Liver (tissue), 7 donors: ENCODE measurements at regions not wholly inside any gene's neighbourhood (a gene's known extent, or its start where the extent isn't known, plus 50 kb on each side); places are given as distances from the start of the nearest gene placed in this dataset.

Experiments
- DNase-seq: peaks from one replicate; pipeline ENCODE4 v3.0.0-alpha.2; 2017; ENCODE audit warnings: low spot score
- H3K27ac ChIP-seq, 2 donors: one replicate each; pipeline ENCODE4 v1.7.0; 2013; ENCODE audit warnings: inconsistent platforms in 2 of 2, low read length in 2 of 2, control low read depth in 1 of 2, low read depth in 1 of 2, mild to moderate bottlenecking in 1 of 2
- H3K27me3 ChIP-seq, 4 donors: one replicate each; pipeline versions ENCODE4 v1.6.1 to v1.7.0; 2013; ENCODE audit warnings: low read length in 3 of 4, inconsistent platforms in 1 of 4, mild to moderate bottlenecking in 1 of 4, moderate library complexity in 1 of 4; ENCODE audit not compliant: control insufficient read depth in 4 of 4, insufficient read depth in 4 of 4
- H3K36me3 ChIP-seq, 4 donors: one replicate each; pipeline versions ENCODE4 v1.6.1 to v1.7.0; 2013; ENCODE audit warnings: low read length in 3 of 4, mild to moderate bottlenecking in 3 of 4, low read depth in 1 of 4, moderate library complexity in 1 of 4; ENCODE audit not compliant: control insufficient read depth in 4 of 4, insufficient read depth in 3 of 4
- H3K4me1 ChIP-seq, 4 donors: one replicate each; pipeline versions ENCODE4 v1.6.1 to v1.7.0; 2013; ENCODE audit warnings: low read length in 3 of 4, mild to moderate bottlenecking in 3 of 4, moderate library complexity in 1 of 4; ENCODE audit not compliant: control insufficient read depth in 4 of 4, insufficient read depth in 4 of 4
- H3K4me3 ChIP-seq, 3 donors: one replicate each; pipeline versions ENCODE4 v1.6.1 to v1.7.0; 2013; ENCODE audit warnings: low read length in 3 of 3, control low read depth in 1 of 3, low read depth in 1 of 3, mild to moderate bottlenecking in 1 of 3
- H3K9ac ChIP-seq, 2 donors: one replicate each; pipeline ENCODE4 v1.7.0; 2013; ENCODE audit warnings: low read length in 2 of 2, mild to moderate bottlenecking in 2 of 2, moderate library complexity in 2 of 2, control low read depth in 1 of 2, low read depth in 1 of 2
- H3K9me3 ChIP-seq, 4 donors: one replicate each; pipeline versions ENCODE4 v1.6.1 to v1.7.0; 2013; ENCODE audit warnings: low read length in 3 of 4; ENCODE audit not compliant: control insufficient read depth in 4 of 4
- EGR1 ChIP-seq, 2 donors: IDR thresholded peaks; 2 replicates each; pipeline ENCODE4 v1.6.1; 2016 to 2018; ENCODE audit warnings: antibody characterized with exemption in 2 of 2, low read depth in 2 of 2
- FOXA1 ChIP-seq: IDR thresholded peaks from 2 replicates; pipeline ENCODE4 v1.6.1; 2016; ENCODE audit warnings: antibody characterized with exemption
- FOXA2 ChIP-seq: IDR thresholded peaks from 2 replicates; pipeline ENCODE4 v1.6.1; 2016; ENCODE audit warnings: antibody characterized with exemption
- GABPA ChIP-seq, 2 donors: IDR thresholded peaks in 1 of 2; conservative IDR thresholded peaks in 1 of 2; 2 replicates each; pipeline ENCODE4 v1.6.1; 2016; ENCODE audit warnings: antibody characterized with exemption in 2 of 2, mild to moderate bottlenecking in 1 of 2, moderate library complexity in 1 of 2
- HNF4A ChIP-seq, 2 donors: conservative IDR thresholded peaks; 2 replicates each; pipeline ENCODE4 v1.6.1; 2016; ENCODE audit warnings: antibody characterized with exemption in 2 of 2, mild to moderate bottlenecking in 2 of 2
- HNF4G ChIP-seq: IDR thresholded peaks from 2 replicates; pipeline ENCODE4 v1.6.1; 2016; ENCODE audit warnings: antibody characterized with exemption
- JUND ChIP-seq, 2 donors: IDR thresholded peaks; 2 replicates each; pipeline ENCODE4 v1.6.1; 2016; ENCODE audit warnings: antibody characterized with exemption in 2 of 2
- MAX ChIP-seq: IDR thresholded peaks from 2 replicates; pipeline ENCODE4 v1.6.1; 2016; ENCODE audit warnings: antibody characterized with exemption
- RAD21 ChIP-seq, 2 donors: IDR thresholded peaks; 2 replicates each; pipeline ENCODE4 v1.6.1; 2016; ENCODE audit warnings: antibody characterized with exemption in 2 of 2, mild to moderate bottlenecking in 2 of 2
- RXRA ChIP-seq, 2 donors: IDR thresholded peaks; 2 replicates each; pipeline ENCODE4 v1.6.1; 2017 to 2018; ENCODE audit warnings: antibody characterized with exemption in 2 of 2, mild to moderate bottlenecking in 1 of 2
- SP1 ChIP-seq: IDR thresholded peaks from 2 replicates; pipeline ENCODE4 v1.6.1; 2018; ENCODE audit warnings: antibody characterized with exemption, mild to moderate bottlenecking
- TAF1 ChIP-seq: conservative IDR thresholded peaks from 2 replicates; pipeline ENCODE4 v1.6.1; 2016; ENCODE audit warnings: antibody characterized with exemption, mild to moderate bottlenecking
- YY1 ChIP-seq: IDR thresholded peaks from 2 replicates; pipeline ENCODE4 v1.6.1; 2016; ENCODE audit warnings: antibody characterized with exemption, mild to moderate bottlenecking
- ZBTB33 ChIP-seq: IDR thresholded peaks from 2 replicates; pipeline ENCODE4 v1.6.1; 2016; ENCODE audit warnings: antibody characterized with exemption
- WGBS: extraction: QIAGEN DNeasy Blood & Tissue Kit; methylation state at CpG from one replicate; pipeline ENCODE4 v1.1.7; 2013; 5-methylcytosine and 5-hydroxymethylcytosine counted together
- TF ChIP-seq, protein P1 (sequence below): IDR thresholded peaks from 2 replicates; pipeline ENCODE4 v1.6.1; 2016; ENCODE audit warnings: antibody characterized with exemption
- TF ChIP-seq, protein P2 (sequence below): IDR thresholded peaks from 2 replicates; pipeline ENCODE4 v1.6.1; 2016; ENCODE audit warnings: antibody characterized with exemption, mild to moderate bottlenecking
- donor health status: healthy.
- donor health status: healthy.
- donor health status: healthy.
- donor health status: healthy.

- Histone ChIP-seq H3K9ac (no peak overlapping the region), H3K27ac (no peak overlapping the region), H3K9me3 (no peaks in the 10 kb centered on the region), H3K27me3 (no peaks in the 10 kb centered on the region), H3K4me3 (no peak overlapping the region), H3K4me1 (no peaks in the 10 kb centered on the region), H3K36me3 (no peaks in the 10 kb centered on the region)
- no peak for DNase-seq
- TF ChIP-seq RAD21 (IDR thresholded peaks at IDR 0.05) (peak in 1 of 2 donors; percentile 41), FOXA1 (no peak)
- WGBS: 62% methylated on average over 2 of the region's 2 CpGs
Observed at GRCh38 chr3:78497767-78498166, 1270.0 kb downstream of the ROBO1 start.

DNA sequence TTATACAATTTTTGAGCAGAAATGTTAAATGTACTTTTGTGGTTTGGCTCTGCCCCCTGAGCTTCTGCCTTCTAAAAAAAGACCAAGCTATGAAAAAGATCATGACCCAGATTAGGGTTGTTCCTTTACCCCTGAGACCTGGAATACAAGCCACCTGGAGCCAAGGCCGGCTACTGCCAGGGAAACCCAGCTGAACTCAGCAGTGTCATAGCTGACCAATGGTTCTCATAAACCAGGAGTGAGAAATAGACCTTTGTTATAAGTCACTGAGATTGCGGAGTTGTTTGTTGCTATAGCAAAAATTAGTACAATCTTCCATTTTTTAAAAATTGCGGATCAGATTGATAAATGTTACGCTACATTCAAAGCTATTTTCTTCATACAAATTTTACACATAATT, 1261.7 kb downstream of the ROBO1 start:
- no peak for TF ChIP-seq FOXA2
- TF ChIP-seq TAF1: no peak
- no peak for TF ChIP-seq RXRA (IDR thresholded peaks at IDR 0.05)
- TF ChIP-seq HNF4G: no peak
- no peak for TF ChIP-seq RAD21 (IDR thresholded peaks at IDR 0.05)
- TF ChIP-seq JUND (IDR thresholded peaks at IDR 0.05): no peak
- H3K9ac ChIP-seq: no peak overlapping the region
- 65% methylated on average over 4 of the region's 4 CpGs for WGBS
- no peak overlapping the region for H3K27ac ChIP-seq
- H3K4me3 ChIP-seq: no peak overlapping the region
- H3K9me3 ChIP-seq: peaks cover 0 to 2% (median 0%) of the 10 kb centered on the region in 4 donors
- no peaks in the 10 kb centered on the region for H3K36me3 ChIP-seq
- DNase-seq: no peak
- H3K4me1 ChIP-seq: peaks cover 2 to 10% (median 6%) of the 10 kb centered on the region in 4 donors
- no peaks in the 10 kb centered on the region for H3K27me3 ChIP-seq

GRCh38 chr3:78506581-78507195, 1261.1 kb downstream of the ROBO1 start:
- Histone ChIP-seq H3K36me3 (no peaks in the 10 kb centered on the region), H3K27me3 (no peaks in the 10 kb centered on the region), H3K27ac (no peak overlapping the region), H3K4me3 (no peak overlapping the region), H3K9me3 (peaks cover 0 to 2% (median 0%) of the 10 kb centered on the region in 4 donors), H3K9ac (no peak overlapping the region), H3K4me1 (peaks cover 2 to 10% (median 6%) of the 10 kb centered on the region in 4 donors)
- WGBS: 53% methylated on average over 2 of the region's 2 CpGs
- no peak for DNase-seq
- TF ChIP-seq HNF4A (conservative IDR thresholded peaks at IDR 0.05) (no peak), JUND (IDR thresholded peaks at IDR 0.05) (peak in 1 of 2 donors; percentile 21)

- Histone ChIP-seq H3K9me3 (peaks cover 0 to 2% (median 0%) of the 10 kb centered on the region in 4 donors), H3K4me3 (no peak overlapping the region), H3K27ac (no peak overlapping the region), H3K9ac (no peak overlapping the region), H3K4me1 (peaks cover 2 to 10% (median 6%) of the 10 kb centered on the region in 4 donors), H3K27me3 (no peaks in the 10 kb centered on the region), H3K36me3 (no peaks in the 10 kb centered on the region)
- DNase-seq: no peak
- WGBS: 25% methylated on average over 6 of the region's 6 CpGs
- TF ChIP-seq TAF1 (no peak), JUND (IDR thresholded peaks at IDR 0.05) (peak in 1 of 2 donors; percentile 7), FOXA1 (no peak), GABPA (IDR thresholded peaks at IDR 0.05 in 1 of 2, conservative IDR thresholded peaks at IDR 0.05 in 1 of 2) (no peak), RAD21 (IDR thresholded peaks at IDR 0.05) (no peak), RXRA (IDR thresholded peaks at IDR 0.05) (peak; percentile 27 to 46), ZBTB33 (no peak), EGR1 (IDR thresholded peaks at IDR 0.05; ENCODE audit: low read depth in 2 of 2) (no peak), SP1 (peak; percentile 69), MAX (peak; percentile 21), HNF4G (no peak), YY1 (peak; percentile 29), HNF4A (conservative IDR thresholded peaks at IDR 0.05) (peak; percentile 24 to 39)
- TF ChIP-seq, protein P1, sequence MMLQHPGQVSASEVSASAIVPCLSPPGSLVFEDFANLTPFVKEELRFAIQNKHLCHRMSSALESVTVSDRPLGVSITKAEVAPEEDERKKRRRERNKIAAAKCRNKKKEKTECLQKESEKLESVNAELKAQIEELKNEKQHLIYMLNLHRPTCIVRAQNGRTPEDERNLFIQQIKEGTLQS: no peak
- TF ChIP-seq, protein P2, sequence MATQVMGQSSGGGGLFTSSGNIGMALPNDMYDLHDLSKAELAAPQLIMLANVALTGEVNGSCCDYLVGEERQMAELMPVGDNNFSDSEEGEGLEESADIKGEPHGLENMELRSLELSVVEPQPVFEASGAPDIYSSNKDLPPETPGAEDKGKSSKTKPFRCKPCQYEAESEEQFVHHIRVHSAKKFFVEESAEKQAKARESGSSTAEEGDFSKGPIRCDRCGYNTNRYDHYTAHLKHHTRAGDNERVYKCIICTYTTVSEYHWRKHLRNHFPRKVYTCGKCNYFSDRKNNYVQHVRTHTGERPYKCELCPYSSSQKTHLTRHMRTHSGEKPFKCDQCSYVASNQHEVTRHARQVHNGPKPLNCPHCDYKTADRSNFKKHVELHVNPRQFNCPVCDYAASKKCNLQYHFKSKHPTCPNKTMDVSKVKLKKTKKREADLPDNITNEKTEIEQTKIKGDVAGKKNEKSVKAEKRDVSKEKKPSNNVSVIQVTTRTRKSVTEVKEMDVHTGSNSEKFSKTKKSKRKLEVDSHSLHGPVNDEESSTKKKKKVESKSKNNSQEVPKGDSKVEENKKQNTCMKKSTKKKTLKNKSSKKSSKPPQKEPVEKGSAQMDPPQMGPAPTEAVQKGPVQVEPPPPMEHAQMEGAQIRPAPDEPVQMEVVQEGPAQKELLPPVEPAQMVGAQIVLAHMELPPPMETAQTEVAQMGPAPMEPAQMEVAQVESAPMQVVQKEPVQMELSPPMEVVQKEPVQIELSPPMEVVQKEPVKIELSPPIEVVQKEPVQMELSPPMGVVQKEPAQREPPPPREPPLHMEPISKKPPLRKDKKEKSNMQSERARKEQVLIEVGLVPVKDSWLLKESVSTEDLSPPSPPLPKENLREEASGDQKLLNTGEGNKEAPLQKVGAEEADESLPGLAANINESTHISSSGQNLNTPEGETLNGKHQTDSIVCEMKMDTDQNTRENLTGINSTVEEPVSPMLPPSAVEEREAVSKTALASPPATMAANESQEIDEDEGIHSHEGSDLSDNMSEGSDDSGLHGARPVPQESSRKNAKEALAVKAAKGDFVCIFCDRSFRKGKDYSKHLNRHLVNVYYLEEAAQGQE: peak; percentile 18
Observed at GRCh38 chr3:78507196-78507984, 1260.4 kb downstream of the ROBO1 start.
